C4-2B (cell line): ENCODE measurements at regions not wholly inside any gene's neighbourhood (a gene's known extent, or its start where the extent isn't known, plus 50 kb on each side); places are given as distances from the start of the nearest gene placed in this dataset.

ENCODE experiments used
- CTCF ChIP-seq: fragments of 450-650 bp; conservative IDR thresholded peaks from 2 replicates; pipeline ENCODE4 v1.5.1; 2017; ENCODE audit warnings: mild to moderate bottlenecking
- ZFX ChIP-seq: fragments of 450-650 bp; IDR thresholded peaks from 2 replicates; pipeline ENCODE4 v1.6.1; 2017

DNA sequence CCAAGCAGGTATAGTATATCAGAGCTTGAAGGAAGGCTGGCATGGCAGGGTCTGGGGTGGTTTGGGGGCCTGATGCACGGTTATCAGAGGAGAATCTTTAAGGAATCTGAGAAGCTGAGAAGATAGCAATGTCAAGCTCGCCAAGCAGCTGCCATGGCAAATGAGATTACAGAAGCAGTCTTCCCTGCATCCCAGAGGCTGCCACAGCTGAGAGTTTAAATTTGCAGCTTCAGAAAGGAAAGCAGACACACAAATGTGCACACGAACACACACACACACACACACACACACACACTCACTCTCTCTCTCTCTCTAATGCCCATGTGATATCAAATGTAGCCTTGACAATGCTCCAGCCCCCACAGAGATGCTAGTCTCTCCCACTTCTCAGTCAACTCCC lies 79.0 kb upstream of the TNC start:
- no peak for TF ChIP-seq CTCF
- TF ChIP-seq ZFX = no peak
